ENCODE measurements at regions not wholly inside any gene's neighbourhood (a gene's known extent, or its start where the extent isn't known, plus 50 kb on each side); places are given as distances from the start of the nearest gene placed in this dataset.

GRCh38 chr12:119245904-119246494 is 67.3 kb downstream of the HSPB8 start:
- CTCF ChIA-PET (ENCODE audit: partially characterized antibody), result no interaction called here
- no peak overlapping the region for H3K27ac ChIP-seq (ENCODE audit: low read depth, low read length)
- H3K36me3 Mint-ChIP-seq, result no peaks in the 10 kb centered on the region
- H3K36me3 ChIP-seq (ENCODE audit: insufficient read depth, low read length), result no peaks in the 10 kb centered on the region
- H3K27me3 Mint-ChIP-seq, result peaks cover 0 to 2% of the 10 kb centered on the region in 2 donors
- H3K27me3 ChIP-seq (ENCODE audit: insufficient read depth, low read length), result no peaks in the 10 kb centered on the region
- H3K9me3 Mint-ChIP-seq, result peaks cover 0 to 4% (median 0%) of the 10 kb centered on the region in 8 donors
- H3K27ac Mint-ChIP-seq, result peak overlapping the region in 1 of 7 donors; percentile 37
- intact Hi-C loops (cut with micrococcal nuclease), result no loop called here
- no peak overlapping the region for H3K4me3 Mint-ChIP-seq
- H3K4me1 ChIP-seq (ENCODE audit: insufficient read depth, low read length), result no peaks in the 10 kb centered on the region
- POLR2A ChIA-PET (ENCODE audit: partially characterized antibody), result no interaction called here
- H3K4me3 ChIP-seq (ENCODE audit: low read length in 2 of 2), result no peak overlapping the region
- H3K9me3 ChIP-seq (ENCODE audit: control insufficient read depth in 1 of 2, low read length in 2 of 2), result no peaks in the 10 kb centered on the region
- no peaks in the 10 kb centered on the region for H3K4me1 Mint-ChIP-seq
- no peak for DNase-seq

DNA sequence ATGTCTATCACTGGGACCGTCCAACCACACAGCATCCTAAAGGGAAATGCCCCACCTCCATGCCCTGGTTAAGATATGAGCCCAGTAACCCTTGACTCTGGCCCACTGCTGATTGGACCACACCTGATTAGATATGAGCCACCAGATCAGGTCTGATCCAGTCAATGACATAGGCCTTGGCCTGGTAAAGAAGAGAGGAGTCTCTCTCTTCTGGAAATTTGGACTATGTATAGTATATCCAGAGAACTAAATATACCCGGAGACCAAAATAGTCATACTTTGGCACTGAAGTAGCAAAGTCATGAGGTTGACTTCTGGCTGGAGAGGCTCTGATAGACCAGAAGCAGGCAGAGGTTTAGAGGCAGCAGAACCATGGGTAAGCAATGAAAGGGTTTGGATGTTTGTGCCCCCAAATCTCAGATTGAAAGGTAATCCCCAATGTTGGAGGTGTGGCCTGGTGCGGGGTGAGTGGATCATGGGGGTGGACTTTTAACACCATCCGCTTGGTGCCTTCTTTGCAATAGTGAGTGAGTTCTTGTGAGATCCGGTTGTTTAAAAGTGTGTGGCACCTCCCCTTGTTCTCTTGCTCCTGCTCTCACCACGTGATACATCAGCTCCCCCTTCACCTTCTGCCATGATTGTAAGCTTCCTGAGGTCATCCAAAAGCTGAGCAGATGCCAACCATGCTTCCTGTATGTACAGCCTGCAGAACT is 68.4 kb downstream of the HSPB8 start:
- no peaks in the 10 kb centered on the region for H3K9me3 ChIP-seq (ENCODE audit: control insufficient read depth in 1 of 2, low read length in 2 of 2)
- Mint-ChIP-seq H3K36me3 (no peaks in the 10 kb centered on the region), H3K27ac (no peak overlapping the region), H3K27me3 (no peaks in the 10 kb centered on the region), H3K9me3 (peaks cover 0 to 4% (median 0%) of the 10 kb centered on the region in 8 donors), H3K4me3 (no peak overlapping the region), H3K4me1 (no peaks in the 10 kb centered on the region)
- H3K27ac ChIP-seq (ENCODE audit: low read depth, low read length), result no peak overlapping the region
- no peaks in the 10 kb centered on the region for H3K36me3 ChIP-seq (ENCODE audit: insufficient read depth, low read length)
- no peaks in the 10 kb centered on the region for H3K27me3 ChIP-seq (ENCODE audit: insufficient read depth, low read length)
- no peak for DNase-seq
- intact Hi-C loops (cut with micrococcal nuclease), result no loop called here
- H3K4me3 ChIP-seq (ENCODE audit: low read length in 2 of 2), result no peak overlapping the region
- H3K4me1 ChIP-seq (ENCODE audit: insufficient read depth, low read length), result no peaks in the 10 kb centered on the region
- CTCF ChIA-PET (ENCODE audit: partially characterized antibody), result no interaction called here
- POLR2A ChIA-PET (ENCODE audit: partially characterized antibody), result no interaction called here

DNA sequence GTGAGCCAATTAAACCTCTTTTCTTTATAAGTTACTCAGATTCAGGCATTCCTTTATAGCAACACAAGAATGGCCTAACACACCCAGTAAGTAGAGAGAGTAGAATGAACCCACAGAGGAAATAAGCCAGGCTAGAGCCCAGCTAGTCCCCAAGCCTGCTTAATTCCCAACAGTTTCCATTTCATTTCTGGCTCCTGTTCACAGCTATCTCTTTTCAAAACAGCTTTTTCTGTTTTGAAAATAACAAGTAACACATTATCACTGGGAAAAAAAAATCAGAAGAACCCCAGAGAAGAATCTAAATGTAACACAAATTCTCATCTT is 69.0 kb downstream of the HSPB8 start:
- H3K9me3 ChIP-seq (ENCODE audit: control insufficient read depth in 1 of 2, low read length in 2 of 2), result no peaks in the 10 kb centered on the region
- H3K36me3 Mint-ChIP-seq, result no peaks in the 10 kb centered on the region
- no peaks in the 10 kb centered on the region for H3K4me1 ChIP-seq (ENCODE audit: insufficient read depth, low read length)
- no peaks in the 10 kb centered on the region for H3K27me3 ChIP-seq (ENCODE audit: insufficient read depth, low read length)
- H3K27ac Mint-ChIP-seq, result no peak overlapping the region
- intact Hi-C loops (cut with micrococcal nuclease), result no loop called here
- no peak overlapping the region for H3K27ac ChIP-seq (ENCODE audit: low read depth, low read length)
- POLR2A ChIA-PET (ENCODE audit: partially characterized antibody), result no interaction called here
- H3K9me3 Mint-ChIP-seq, result peaks cover 0 to 4% (median 0%) of the 10 kb centered on the region in 8 donors
- no peaks in the 10 kb centered on the region for H3K4me1 Mint-ChIP-seq
- no peak for DNase-seq
- no peaks in the 10 kb centered on the region for H3K36me3 ChIP-seq (ENCODE audit: insufficient read depth, low read length)
- H3K4me3 ChIP-seq (ENCODE audit: low read length in 2 of 2), result no peak overlapping the region
- CTCF ChIA-PET (ENCODE audit: partially characterized antibody), result no interaction called here
- no peak overlapping the region for H3K4me3 Mint-ChIP-seq
- H3K27me3 Mint-ChIP-seq, result no peaks in the 10 kb centered on the region

GRCh38 chr12:119249383-119250155 is 70.8 kb downstream of the HSPB8 start:
- Histone ChIP-seq H3K27me3 (ENCODE audit: insufficient read depth, low read length) (no peaks in the 10 kb centered on the region), H3K4me1 (ENCODE audit: insufficient read depth, low read length) (no peaks in the 10 kb centered on the region), H3K36me3 (ENCODE audit: insufficient read depth, low read length) (no peaks in the 10 kb centered on the region), H3K9me3 (ENCODE audit: control insufficient read depth in 1 of 2, low read length in 2 of 2) (no peaks in the 10 kb centered on the region), H3K4me3 (ENCODE audit: low read length in 2 of 2) (no peak overlapping the region), H3K27ac (ENCODE audit: low read depth, low read length) (no peak overlapping the region)
- no peak overlapping the region for H3K4me3 Mint-ChIP-seq
- H3K9me3 Mint-ChIP-seq, result peaks cover 0 to 4% (median 1%) of the 10 kb centered on the region in 8 donors
- intact Hi-C loops (cut with micrococcal nuclease), result no loop called here
- H3K36me3 Mint-ChIP-seq, result no peaks in the 10 kb centered on the region
- H3K27ac Mint-ChIP-seq, result no peak overlapping the region
- DNase-seq, result no peak
- no peaks in the 10 kb centered on the region for H3K4me1 Mint-ChIP-seq
- CTCF ChIA-PET (ENCODE audit: partially characterized antibody), result no interaction called here
- POLR2A ChIA-PET (ENCODE audit: partially characterized antibody), result no interaction called here
- peaks cover 0 to 1% of the 10 kb centered on the region in 2 donors for H3K27me3 Mint-ChIP-seq

DNA sequence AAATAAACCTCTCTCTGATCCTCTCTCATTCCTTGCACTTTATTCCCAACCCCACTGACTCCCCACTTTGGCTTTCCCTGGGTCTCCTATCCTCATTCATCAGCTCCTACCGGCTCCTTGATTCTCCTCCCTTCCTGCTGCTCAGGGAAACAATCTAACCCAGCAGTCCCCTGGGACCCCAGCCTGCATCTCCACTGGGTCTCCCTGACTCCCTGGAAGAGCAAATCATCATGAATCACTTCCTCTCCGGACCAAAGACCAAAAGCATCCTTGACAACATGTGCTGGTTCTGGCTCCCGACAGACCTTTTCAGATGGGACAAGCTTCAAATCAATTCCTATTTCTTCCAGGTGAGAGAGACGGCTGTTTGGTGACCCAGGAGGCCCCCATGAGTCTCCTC is 76.6 kb downstream of the HSPB8 start:
- no peak for DNase-seq
- peaks cover 1 to 5% of the 10 kb centered on the region in 2 donors for H3K27me3 Mint-ChIP-seq
- H3K27ac ChIP-seq (ENCODE audit: low read depth, low read length), result no peak overlapping the region
- intact Hi-C loops (cut with micrococcal nuclease), result no loop called here
- H3K36me3 Mint-ChIP-seq, result no peaks in the 10 kb centered on the region
- H3K27ac Mint-ChIP-seq, result no peak overlapping the region
- POLR2A ChIA-PET (ENCODE audit: partially characterized antibody), result no interaction called here
- peaks cover 0 to 10% (median 5%) of the 10 kb centered on the region in 8 donors for H3K9me3 Mint-ChIP-seq
- H3K27me3 ChIP-seq (ENCODE audit: insufficient read depth, low read length), result no peaks in the 10 kb centered on the region
- no peak overlapping the region for H3K4me3 ChIP-seq (ENCODE audit: low read length in 2 of 2)
- no peaks in the 10 kb centered on the region for H3K4me1 ChIP-seq (ENCODE audit: insufficient read depth, low read length)
- no peaks in the 10 kb centered on the region for H3K9me3 ChIP-seq (ENCODE audit: control insufficient read depth in 1 of 2, low read length in 2 of 2)
- CTCF ChIA-PET (ENCODE audit: partially characterized antibody), result no interaction called here
- no peaks in the 10 kb centered on the region for H3K36me3 ChIP-seq (ENCODE audit: insufficient read depth, low read length)
- no peaks in the 10 kb centered on the region for H3K4me1 Mint-ChIP-seq
- H3K4me3 Mint-ChIP-seq, result no peak overlapping the region

DNA sequence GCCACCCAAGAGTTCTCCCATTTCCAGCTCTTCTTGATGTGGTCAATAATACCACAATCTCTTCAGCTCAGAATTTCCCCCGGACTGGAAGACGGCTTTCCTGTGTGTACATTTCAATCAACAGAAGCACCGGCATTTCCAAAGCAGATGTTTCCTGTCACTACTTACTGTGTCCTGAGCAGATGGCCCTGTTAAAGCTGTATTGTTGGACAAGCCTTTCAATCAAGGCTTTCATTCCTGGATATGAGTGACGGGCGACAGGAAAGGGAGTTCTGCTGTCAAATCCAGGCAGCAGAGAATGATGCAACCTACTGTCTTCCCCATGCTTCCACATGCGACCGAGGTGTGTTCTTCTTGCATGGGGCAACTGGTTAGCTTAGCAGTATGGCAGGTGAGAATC is 76.4 kb upstream of the CCDC60 start:
- no peaks in the 10 kb centered on the region for H3K27me3 ChIP-seq (ENCODE audit: insufficient read depth, low read length)
- H3K27me3 Mint-ChIP-seq, result peaks cover 0 to 8% of the 10 kb centered on the region in 2 donors
- ChIA-PET CTCF (ENCODE audit: partially characterized antibody) (no interaction called here), POLR2A (ENCODE audit: partially characterized antibody) (no interaction called here)
- no peaks in the 10 kb centered on the region for H3K9me3 ChIP-seq (ENCODE audit: control insufficient read depth in 1 of 2, low read length in 2 of 2)
- H3K27ac ChIP-seq (ENCODE audit: low read depth, low read length), result no peak overlapping the region
- no peak overlapping the region for H3K27ac Mint-ChIP-seq
- H3K9me3 Mint-ChIP-seq, result peaks cover 0 to 19% (median 8%) of the 10 kb centered on the region in 8 donors
- no peak overlapping the region for H3K4me3 ChIP-seq (ENCODE audit: low read length in 2 of 2)
- H3K36me3 Mint-ChIP-seq, result no peaks in the 10 kb centered on the region
- H3K4me1 Mint-ChIP-seq, result no peaks in the 10 kb centered on the region
- H3K36me3 ChIP-seq (ENCODE audit: insufficient read depth, low read length), result no peaks in the 10 kb centered on the region
- intact Hi-C loops (cut with micrococcal nuclease), result no loop called here
- H3K4me3 Mint-ChIP-seq, result no peak overlapping the region
- DNase-seq, result no peak
- no peaks in the 10 kb centered on the region for H3K4me1 ChIP-seq (ENCODE audit: insufficient read depth, low read length)

DNA sequence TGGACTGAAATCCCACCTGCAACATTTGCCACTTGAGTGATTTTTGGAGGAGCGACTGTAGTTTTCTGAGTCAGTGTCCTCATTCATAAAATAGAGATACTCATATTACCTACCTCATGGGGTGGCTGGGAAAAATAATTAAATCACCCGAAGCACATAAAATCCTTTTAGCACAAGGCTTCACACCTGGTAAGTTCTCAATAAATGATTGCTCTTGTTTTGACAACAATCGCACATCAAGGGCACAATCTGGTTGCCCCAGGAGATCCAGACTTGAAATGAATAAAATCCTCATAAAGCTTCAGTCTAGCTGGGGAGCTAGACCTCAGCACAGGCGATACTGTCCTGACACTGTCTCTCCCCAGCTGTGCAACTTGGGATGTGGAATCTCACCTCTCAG is 76.0 kb upstream of the CCDC60 start:
- no peaks in the 10 kb centered on the region for H3K36me3 Mint-ChIP-seq
- H3K27me3 Mint-ChIP-seq, result peaks cover 0 to 8% of the 10 kb centered on the region in 2 donors
- Histone ChIP-seq H3K9me3 (ENCODE audit: control insufficient read depth in 1 of 2, low read length in 2 of 2) (no peaks in the 10 kb centered on the region), H3K27me3 (ENCODE audit: insufficient read depth, low read length) (no peaks in the 10 kb centered on the region), H3K27ac (ENCODE audit: low read depth, low read length) (no peak overlapping the region), H3K4me1 (ENCODE audit: insufficient read depth, low read length) (no peaks in the 10 kb centered on the region), H3K36me3 (ENCODE audit: insufficient read depth, low read length) (no peaks in the 10 kb centered on the region), H3K4me3 (ENCODE audit: low read length in 2 of 2) (no peak overlapping the region)
- no peaks in the 10 kb centered on the region for H3K4me1 Mint-ChIP-seq
- CTCF ChIA-PET (ENCODE audit: partially characterized antibody), result no interaction called here
- no peak overlapping the region for H3K27ac Mint-ChIP-seq
- DNase-seq, result no peak
- intact Hi-C loops (cut with micrococcal nuclease), result no loop called here
- H3K9me3 Mint-ChIP-seq, result peaks cover 0 to 22% (median 8%) of the 10 kb centered on the region in 8 donors
- no peak overlapping the region for H3K4me3 Mint-ChIP-seq
- POLR2A ChIA-PET (ENCODE audit: partially characterized antibody), result no interaction called here

All from CD4-positive, alpha-beta memory T cell (primary cell).